ENCODE measurements at regions not wholly inside any gene's neighbourhood (a gene's known extent, or its start where the extent isn't known, plus 50 kb on each side); places are given as distances from the start of the nearest gene placed in this dataset.
"Not testable (repeated sequence)": the region's sequence is repeated elsewhere in the genome, so short reads cannot be mapped to it uniquely, and the experiment has no call there.

- H3K79me1 ChIP-seq (ENCODE audit: low read depth in 1 of 2, low read length in 2 of 2); BruUV-seq (replicated peaks); H4K91ac ChIP-seq (ENCODE audit: insufficient read depth, low read depth, low read length); dilution Hi-C loops (cut with HindIII; ENCODE audit: low sequenced_read_pairs, unreplicated experiment); H4K5ac ChIP-seq (ENCODE audit: low read depth, low read length); H2BK20ac ChIP-seq (ENCODE audit: low read depth, low read length); H2BK120ac ChIP-seq (ENCODE audit: low read depth, low read length); H3K9me3 ChIP-seq (ENCODE audit: control insufficient read depth, insufficient read depth, low read length); H4K20me1 ChIP-seq (ENCODE audit: insufficient read depth, low read length); ATAC-seq (ENCODE audit: low read depth); CTCF ChIA-PET; H2AK9ac ChIP-seq (replicated peaks; ENCODE audit: low read depth, low read length, poor library complexity); H2AK5ac ChIP-seq (ENCODE audit: low read depth, low read length); H3K4me1 ChIP-seq (ENCODE audit: control insufficient read depth, insufficient read depth, low read length); H3K18ac ChIP-seq (ENCODE audit: low read depth, low read length); DNase-seq; intact Hi-C loops (cut with micrococcal nuclease); H3K56ac ChIP-seq (ENCODE audit: extremely low read depth, insufficient read depth, low read length); H3K27ac ChIP-seq (ENCODE audit: insufficient read depth, low read length); H2BK5ac ChIP-seq (ENCODE audit: low read depth, low read length, poor library complexity, severe bottlenecking); POLR2A ChIA-PET (ENCODE audit: unreplicated experiment); H3K27me3 ChIP-seq (ENCODE audit: control insufficient read depth, insufficient read depth, low read length); H4K8ac ChIP-seq (ENCODE audit: low read depth in 2 of 2, low read length in 2 of 2); H3K9ac ChIP-seq (ENCODE audit: low read depth, low read length); H2BK15ac ChIP-seq (ENCODE audit: low read depth, low read length); H3K4ac ChIP-seq (ENCODE audit: low read depth, low read length); H3K4me3 ChIP-seq (ENCODE audit: insufficient read depth, low read depth, low read length); H3K23ac ChIP-seq (ENCODE audit: low read depth, low read length); H3K9me1 ChIP-seq (ENCODE audit: insufficient read depth, low read length); H2AFZ ChIP-seq (replicated peaks; ENCODE audit: low read length, poor library complexity); H3K4me2 ChIP-seq (ENCODE audit: low read depth, low read length); H3K36me3 ChIP-seq (ENCODE audit: control insufficient read depth, insufficient read depth, low read length); H3K14ac ChIP-seq (replicated peaks; ENCODE audit: low read depth, low read length); in situ Hi-C loops (cut with MboI; ENCODE audit: low sequenced_read_pairs): not testable (repeated sequence)
- 20% methylated on average over 1 of the region's 6 CpGs; no CpG with 5 or more reads in 1 of the 2 experiments for WGBS, 2 experiments (ENCODE audit: extremely low coverage in 2 of 2, insufficient read length in 1 of 2)
These were observed 628.9 kb downstream of the ETNK1 start for GRCh38 chr12:23253910-23254309.
